ENCODE measurements at regions not wholly inside any gene's neighbourhood (a gene's known extent, or its start where the extent isn't known, plus 50 kb on each side); places are given as distances from the start of the nearest gene placed in this dataset.

- H3K4me1 ChIP-seq, result no peaks in the 10 kb centered on the region
- FAIRE-seq (no peak), DNase-seq (ENCODE audit: low read depth in 1 of 2, low spot score in 1 of 2) (no peak), ATAC-seq (no peak)
- no peak overlapping the region for H3K4me2 ChIP-seq
- POLR2A ChIA-PET, result no interaction called here
- no peak overlapping the region for H3K27ac ChIP-seq
- CTCF ChIA-PET, result no interaction called here
- TF ChIP-seq EHF (CRISPR knock-in tag; IDR thresholded peaks at IDR 0.05), result no peak
- no peak for TF ChIP-seq TP53 (CRISPR knock-in tag; IDR thresholded peaks at IDR 0.05)
- TF ChIP-seq EP300 (IDR thresholded peaks at IDR 0.05), result no peak
- no peak for TF ChIP-seq MAFK (IDR thresholded peaks at IDR 0.05; ENCODE audit: partially characterized antibody)
- H3K4me3 ChIP-seq, result no peak overlapping the region
- WGBS (ENCODE audit: missing lambda C conversion rate), result 80% methylated on average over 5 of the region's 5 CpGs
- H3K9me3 ChIP-seq, result no peaks in the 10 kb centered on the region
Measured at GRCh38 chr4:110268790-110269189, 70.4 kb upstream of the ELOVL6 start.

- Histone ChIP-seq H3K4me1 (no peaks in the 10 kb centered on the region), H3K27ac (no peak overlapping the region), H3K4me3 (no peak overlapping the region), H3K4me2 (no peak overlapping the region), H3K9me3 (no peaks in the 10 kb centered on the region)
- DNase-seq (ENCODE audit: low read depth in 1 of 2, low spot score in 1 of 2) (no peak), FAIRE-seq (no peak), ATAC-seq (no peak)
- 88% methylated on average over 1 of the region's 2 CpGs for WGBS (ENCODE audit: missing lambda C conversion rate)
- TF ChIP-seq FOSB (CRISPR knock-in tag; IDR thresholded peaks at IDR 0.05), result no peak
- ChIA-PET POLR2A (no interaction called here), CTCF (no interaction called here)
Measured at GRCh38 chr4:110268352-110268751, 69.9 kb upstream of the ELOVL6 start.

- Histone ChIP-seq H3K27ac (no peak overlapping the region), H3K9me3 (no peaks in the 10 kb centered on the region), H3K4me1 (no peaks in the 10 kb centered on the region), H3K4me2 (no peak overlapping the region), H3K4me3 (no peak overlapping the region)
- WGBS (ENCODE audit: missing lambda C conversion rate), result 27% methylated on average over 1 of the region's 1 CpG
- ChIA-PET POLR2A (no interaction called here), CTCF (no interaction called here)
- no peak for ATAC-seq
- no peak for TF ChIP-seq EHMT2 (IDR thresholded peaks at IDR 0.05; ENCODE audit: low read depth)
- no peak for TF ChIP-seq CHD2 (IDR thresholded peaks at IDR 0.05; ENCODE audit: low read length, partially characterized antibody)
- no peak for TF ChIP-seq JUNB (IDR thresholded peaks at IDR 0.05)
- no peak for TF ChIP-seq NPAS2 (CRISPR knock-in tag; IDR thresholded peaks at IDR 0.05; ENCODE audit: borderline replicate concordance)
- no peak for TF ChIP-seq HES2 (IDR thresholded peaks at IDR 0.05)
- TF ChIP-seq, protein P1, sequence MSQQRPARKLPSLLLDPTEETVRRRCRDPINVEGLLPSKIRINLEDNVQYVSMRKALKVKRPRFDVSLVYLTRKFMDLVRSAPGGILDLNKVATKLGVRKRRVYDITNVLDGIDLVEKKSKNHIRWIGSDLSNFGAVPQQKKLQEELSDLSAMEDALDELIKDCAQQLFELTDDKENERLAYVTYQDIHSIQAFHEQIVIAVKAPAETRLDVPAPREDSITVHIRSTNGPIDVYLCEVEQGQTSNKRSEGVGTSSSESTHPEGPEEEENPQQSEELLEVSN (IDR thresholded peaks at IDR 0.05; ENCODE audit: borderline replicate concordance, low read depth), result no peak
- no peak for TF ChIP-seq KDM5A (IDR thresholded peaks at IDR 0.05)
- no peak for TF ChIP-seq RFX5 (IDR thresholded peaks at IDR 0.05)
- no peak for TF ChIP-seq RAD21 (conservative IDR thresholded peaks at IDR 0.05 in 1 of 2, IDR thresholded peaks at IDR 0.05 in 1 of 2)
- TF ChIP-seq, protein P2, sequence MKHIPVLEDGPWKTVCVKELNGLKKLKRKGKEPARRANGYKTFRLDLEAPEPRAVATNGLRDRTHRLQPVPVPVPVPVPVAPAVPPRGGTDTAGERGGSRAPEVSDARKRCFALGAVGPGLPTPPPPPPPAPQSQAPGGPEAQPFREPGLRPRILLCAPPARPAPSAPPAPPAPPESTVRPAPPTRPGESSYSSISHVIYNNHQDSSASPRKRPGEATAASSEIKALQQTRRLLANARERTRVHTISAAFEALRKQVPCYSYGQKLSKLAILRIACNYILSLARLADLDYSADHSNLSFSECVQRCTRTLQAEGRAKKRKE (CRISPR knock-in tag; IDR thresholded peaks at IDR 0.05; ENCODE audit: low read depth), result no peak
- no peak for FAIRE-seq
- no peak for DNase-seq (ENCODE audit: low read depth in 1 of 2, low spot score in 1 of 2)
Measured at GRCh38 chr4:110266136-110266535, 67.7 kb upstream of the ELOVL6 start.

DNA sequence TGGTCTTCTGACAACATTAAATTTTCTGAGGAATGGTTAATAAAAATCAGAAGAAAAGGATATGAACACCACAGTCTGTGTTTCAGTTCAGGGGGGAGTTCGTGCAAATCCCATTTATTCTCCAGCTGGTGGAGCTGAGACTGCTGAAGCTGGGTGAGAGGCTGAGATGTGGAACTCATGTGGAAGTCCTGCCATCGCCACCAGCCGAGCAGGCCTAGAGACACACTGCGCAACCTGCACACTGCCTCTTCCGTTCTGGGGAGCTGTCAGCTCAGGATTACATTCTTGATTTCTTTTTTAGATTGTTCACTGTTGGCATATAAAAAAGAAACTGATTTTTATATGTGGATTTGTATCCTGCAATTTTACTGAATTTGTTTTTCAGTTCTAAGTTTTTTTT is 66.6 kb upstream of the ELOVL6 start:
- no peaks in the 10 kb centered on the region for H3K9me3 ChIP-seq
- POLR2A ChIA-PET, result no interaction called here
- no peaks in the 10 kb centered on the region for H3K4me1 ChIP-seq
- no peak overlapping the region for H3K4me2 ChIP-seq
- 68% methylated on average over 5 of the region's 5 CpGs for WGBS (ENCODE audit: missing lambda C conversion rate)
- FAIRE-seq, result no peak
- no peak overlapping the region for H3K27ac ChIP-seq
- TF ChIP-seq NFE2L2 (conservative IDR thresholded peaks at IDR 0.05; ENCODE audit: low read length) (no peak), KDM1A (IDR thresholded peaks at IDR 0.05; ENCODE audit: low read depth) (no peak), NPAS2 (CRISPR knock-in tag; IDR thresholded peaks at IDR 0.05; ENCODE audit: borderline replicate concordance) (no peak), BHLHE40 (IDR thresholded peaks at IDR 0.05; ENCODE audit: low read depth, low read length) (no peak), CEBPB (IDR thresholded peaks at IDR 0.05) (no peak), CHD4 (IDR thresholded peaks at IDR 0.05; ENCODE audit: borderline replicate concordance) (no peak), EP300 (IDR thresholded peaks at IDR 0.05) (no peak), CHD2 (IDR thresholded peaks at IDR 0.05; ENCODE audit: low read length, partially characterized antibody) (no peak), FOSB (CRISPR knock-in tag; IDR thresholded peaks at IDR 0.05) (no peak), REST (IDR thresholded peaks at IDR 0.05) (no peak), HOXA7 (CRISPR knock-in tag; IDR thresholded peaks at IDR 0.05) (no peak), ZC3H11A (IDR thresholded peaks at IDR 0.05) (no peak), TP53 (CRISPR knock-in tag; IDR thresholded peaks at IDR 0.05) (no peak)
- TF ChIP-seq, protein P2 (CRISPR knock-in tag; IDR thresholded peaks at IDR 0.05; ENCODE audit: low read depth), result no peak
- TF ChIP-seq, protein P3, sequence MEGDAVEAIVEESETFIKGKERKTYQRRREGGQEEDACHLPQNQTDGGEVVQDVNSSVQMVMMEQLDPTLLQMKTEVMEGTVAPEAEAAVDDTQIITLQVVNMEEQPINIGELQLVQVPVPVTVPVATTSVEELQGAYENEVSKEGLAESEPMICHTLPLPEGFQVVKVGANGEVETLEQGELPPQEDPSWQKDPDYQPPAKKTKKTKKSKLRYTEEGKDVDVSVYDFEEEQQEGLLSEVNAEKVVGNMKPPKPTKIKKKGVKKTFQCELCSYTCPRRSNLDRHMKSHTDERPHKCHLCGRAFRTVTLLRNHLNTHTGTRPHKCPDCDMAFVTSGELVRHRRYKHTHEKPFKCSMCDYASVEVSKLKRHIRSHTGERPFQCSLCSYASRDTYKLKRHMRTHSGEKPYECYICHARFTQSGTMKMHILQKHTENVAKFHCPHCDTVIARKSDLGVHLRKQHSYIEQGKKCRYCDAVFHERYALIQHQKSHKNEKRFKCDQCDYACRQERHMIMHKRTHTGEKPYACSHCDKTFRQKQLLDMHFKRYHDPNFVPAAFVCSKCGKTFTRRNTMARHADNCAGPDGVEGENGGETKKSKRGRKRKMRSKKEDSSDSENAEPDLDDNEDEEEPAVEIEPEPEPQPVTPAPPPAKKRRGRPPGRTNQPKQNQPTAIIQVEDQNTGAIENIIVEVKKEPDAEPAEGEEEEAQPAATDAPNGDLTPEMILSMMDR (IDR thresholded peaks at IDR 0.05), result no peak
- no peak for ATAC-seq
- no peak for DNase-seq (ENCODE audit: low read depth in 1 of 2, low spot score in 1 of 2)
- H3K4me3 ChIP-seq, result no peak overlapping the region
- CTCF ChIA-PET, result no interaction called here
